ENCODE measurements at regions not wholly inside any gene's neighbourhood (a gene's known extent, or its start where the extent isn't known, plus 50 kb on each side); places are given as distances from the start of the nearest gene placed in this dataset.
"Not testable (repeated sequence)": the region's sequence is repeated elsewhere in the genome, so short reads cannot be mapped to it uniquely, and the experiment has no call there.

DNA sequence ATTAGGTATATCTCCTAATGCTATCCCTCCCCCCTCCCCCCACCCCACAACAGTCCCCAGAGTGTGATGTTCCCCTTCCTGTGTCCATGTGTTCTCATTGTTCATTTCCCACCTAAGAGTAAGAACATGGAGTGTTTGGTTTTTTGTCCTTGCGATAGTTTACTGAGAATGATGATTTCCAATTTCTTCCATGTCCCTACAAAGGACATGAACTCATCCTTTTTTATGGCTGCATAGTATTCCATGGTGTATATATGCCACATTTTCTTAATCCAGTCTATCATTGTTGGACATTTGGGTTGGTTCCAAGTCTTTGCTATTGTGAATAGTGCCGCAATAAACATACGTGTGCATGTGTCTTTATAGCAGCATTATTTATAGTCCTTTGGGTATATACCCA is 140.7 kb downstream of the SDHAF3 start:
- TF ChIP-seq, protein P1, sequence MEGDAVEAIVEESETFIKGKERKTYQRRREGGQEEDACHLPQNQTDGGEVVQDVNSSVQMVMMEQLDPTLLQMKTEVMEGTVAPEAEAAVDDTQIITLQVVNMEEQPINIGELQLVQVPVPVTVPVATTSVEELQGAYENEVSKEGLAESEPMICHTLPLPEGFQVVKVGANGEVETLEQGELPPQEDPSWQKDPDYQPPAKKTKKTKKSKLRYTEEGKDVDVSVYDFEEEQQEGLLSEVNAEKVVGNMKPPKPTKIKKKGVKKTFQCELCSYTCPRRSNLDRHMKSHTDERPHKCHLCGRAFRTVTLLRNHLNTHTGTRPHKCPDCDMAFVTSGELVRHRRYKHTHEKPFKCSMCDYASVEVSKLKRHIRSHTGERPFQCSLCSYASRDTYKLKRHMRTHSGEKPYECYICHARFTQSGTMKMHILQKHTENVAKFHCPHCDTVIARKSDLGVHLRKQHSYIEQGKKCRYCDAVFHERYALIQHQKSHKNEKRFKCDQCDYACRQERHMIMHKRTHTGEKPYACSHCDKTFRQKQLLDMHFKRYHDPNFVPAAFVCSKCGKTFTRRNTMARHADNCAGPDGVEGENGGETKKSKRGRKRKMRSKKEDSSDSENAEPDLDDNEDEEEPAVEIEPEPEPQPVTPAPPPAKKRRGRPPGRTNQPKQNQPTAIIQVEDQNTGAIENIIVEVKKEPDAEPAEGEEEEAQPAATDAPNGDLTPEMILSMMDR (IDR thresholded peaks at IDR 0.05), result not testable (repeated sequence)
- TF ChIP-seq ZFX (IDR thresholded peaks at IDR 0.05; ENCODE audit: borderline replicate concordance), result not testable (repeated sequence)
